WTC11 (cell line): ENCODE measurements at regions not wholly inside any gene's neighbourhood (a gene's known extent, or its start where the extent isn't known, plus 50 kb on each side); places are given as distances from the start of the nearest gene placed in this dataset.
"Not testable (repeated sequence)": the region's sequence is repeated elsewhere in the genome, so short reads cannot be mapped to it uniquely, and the experiment has no call there.

Experiments
- ATAC-seq: fragments of 200-7000 bp; cut with Tn5 transposase; 2 replicates; pipeline ENCODE4 v1.10.0; 2021; ENCODE audit warnings: mild to moderate bottlenecking, moderate library complexity
- CTCF ChIA-PET: fragments of 300-600 bp; sonication (Branson Sonifier 250); formaldehyde crosslinking; loops from one replicate; lab custom pipeline; 2021; ENCODE audit warnings: antibody characterized with exemption; lab: Charles Lee
- POLR2A ChIA-PET: fragments of 350-600 bp; sonication (Branson Sonifier 250); formaldehyde crosslinking; loops from one replicate; lab custom pipeline; 2021; ENCODE audit warnings: antibody characterized with exemption; lab: Charles Lee
- DNase-seq: peaks from one replicate; pipeline ENCODE4 v3.0.0; 2021; ENCODE audit warnings: low spot score
- H3K27ac Mint-ChIP-seq: 2 replicates; pipeline ENCODE4 v1.8.0; 2021; ENCODE audit warnings: mixed read lengths
- H3K27me3 Mint-ChIP-seq: 2 replicates; pipeline ENCODE4 v1.8.0; 2021; ENCODE audit warnings: low read depth, mild to moderate bottlenecking, moderate library complexity, mixed read lengths
- H3K36me3 Mint-ChIP-seq: 2 replicates; pipeline ENCODE4 v1.8.0; 2021; ENCODE audit warnings: mixed read lengths
- H3K4me1 Mint-ChIP-seq: 2 replicates; pipeline ENCODE4 v1.8.0; 2022; ENCODE audit warnings: mixed read lengths
- H3K4me3 Mint-ChIP-seq: 2 replicates; pipeline ENCODE4 v1.8.0; 2021; ENCODE audit warnings: mild to moderate bottlenecking, moderate library complexity, mixed read lengths
- H3K9me3 Mint-ChIP-seq: 2 replicates; pipeline ENCODE4 v1.8.0; 2021; ENCODE audit warnings: mixed read lengths
- AR ChIP-seq: fragments of 250-450 bp; sonication (Bioruptor Pico); IDR thresholded peaks from 2 replicates; pipeline ENCODE4 v1.9.0; 2021; ENCODE audit warnings: mild to moderate bottlenecking
- ATF2 ChIP-seq: sonication (generic); formaldehyde crosslinking; IDR thresholded peaks from 2 replicates; pipeline ENCODE4 v1.8.1; 2022; ENCODE audit warnings: low read depth, missing genetic modification reagents, borderline replicate concordance
- CDX4 ChIP-seq: fragments of 250-450 bp; sonication (Bioruptor Pico); IDR thresholded peaks from 2 replicates; pipeline ENCODE4 v1.9.0; 2021; ENCODE audit warnings: moderate library complexity, mild to moderate bottlenecking, inconsistent platforms, borderline replicate concordance
- E2F4 ChIP-seq: sonication (generic); formaldehyde crosslinking; IDR thresholded peaks from 2 replicates; pipeline ENCODE4 v1.8.1; 2022; ENCODE audit warnings: low read depth, mild to moderate bottlenecking, moderate library complexity, missing genetic modification reagents, borderline replicate concordance
- E2F5 ChIP-seq: sonication (generic); formaldehyde crosslinking; IDR thresholded peaks from 2 replicates; pipeline ENCODE4 v1.8.1; 2022; ENCODE audit warnings: mild to moderate bottlenecking, moderate library complexity, missing genetic modification reagents
- ETV6 ChIP-seq: sonication (generic); formaldehyde crosslinking; IDR thresholded peaks from 2 replicates; pipeline ENCODE4 v1.8.1; 2022; ENCODE audit warnings: mild to moderate bottlenecking, missing genetic modification reagents
- GTF2I ChIP-seq: fragments of 250-450 bp; sonication (Bioruptor Pico); conservative IDR thresholded peaks from 2 replicates; pipeline ENCODE4 v1.4.0; 2021; ENCODE audit warnings: mild to moderate bottlenecking
- HMGXB4 ChIP-seq: sonication (generic); formaldehyde crosslinking; IDR thresholded peaks from 2 replicates; pipeline ENCODE4 v1.8.1; 2023; ENCODE audit warnings: mild to moderate bottlenecking, moderate library complexity, missing genetic modification reagents
- JUN ChIP-seq: sonication (generic); formaldehyde crosslinking; IDR thresholded peaks from 2 replicates; pipeline ENCODE4 v1.8.0; 2023; ENCODE audit warnings: mild to moderate bottlenecking, missing genetic modification reagents
- MLX ChIP-seq: sonication (generic); formaldehyde crosslinking; IDR thresholded peaks from 2 replicates; pipeline ENCODE4 v1.8.1; 2023; ENCODE audit warnings: mild to moderate bottlenecking, missing genetic modification reagents, moderate library complexity
- NFATC4 ChIP-seq: fragments of 250-450 bp; sonication (Bioruptor Pico); IDR thresholded peaks from 2 replicates; pipeline ENCODE4 v1.9.0; 2021; ENCODE audit warnings: mild to moderate bottlenecking
- OVOL2 ChIP-seq: fragments of 250-450 bp; sonication (Bioruptor Pico); IDR thresholded peaks from 2 replicates; pipeline ENCODE4 v1.9.0; 2021; ENCODE audit warnings: mild to moderate bottlenecking, borderline replicate concordance
- SOX15 ChIP-seq: fragments of 250-450 bp; sonication (Bioruptor Pico); IDR thresholded peaks from 2 replicates; pipeline ENCODE4 v1.9.0; 2021; ENCODE audit warnings: mild to moderate bottlenecking
- TEAD1 ChIP-seq: sonication (generic); formaldehyde crosslinking; IDR thresholded peaks from 2 replicates; pipeline ENCODE4 v1.8.0; 2022; ENCODE audit warnings: mild to moderate bottlenecking, missing genetic modification reagents
- TEAD4 ChIP-seq: sonication (generic); formaldehyde crosslinking; IDR thresholded peaks from 2 replicates; pipeline ENCODE4 v1.8.0; 2022; ENCODE audit warnings: mild to moderate bottlenecking, missing genetic modification reagents
- ZNF396 ChIP-seq: fragments of 250-450 bp; sonication (Bioruptor Pico); IDR thresholded peaks from 2 replicates; pipeline ENCODE4 v1.8.0; 2021; ENCODE audit warnings: mild to moderate bottlenecking, moderate library complexity, borderline replicate concordance
- TF ChIP-seq, protein P1 (sequence below): sonication (generic); formaldehyde crosslinking; IDR thresholded peaks from 2 replicates; pipeline ENCODE4 v1.8.1; 2023; ENCODE audit warnings: mild to moderate bottlenecking, missing genetic modification reagents, moderate library complexity
- TF ChIP-seq, protein P2 (sequence below): sonication (generic); formaldehyde crosslinking; IDR thresholded peaks from 2 replicates; pipeline ENCODE4 v1.8.1; 2023; ENCODE audit warnings: mild to moderate bottlenecking, missing genetic modification reagents

- ATAC-seq (no peak), DNase-seq (no peak)
- H3K27me3 Mint-ChIP-seq = no peaks in the 10 kb centered on the region
- CTCF ChIA-PET = no interaction called here
- POLR2A ChIA-PET = no interaction called here
- no peak overlapping the region for H3K4me3 Mint-ChIP-seq
- no peak for TF ChIP-seq E2F5 (CRISPR knock-in tag)
- no peak for TF ChIP-seq SOX15 (CRISPR knock-in tag)
- TF ChIP-seq AR (CRISPR knock-in tag) = no peak
- no peak for TF ChIP-seq ATF2 (CRISPR knock-in tag)
- TF ChIP-seq NFATC4 (CRISPR knock-in tag) = no peak
- TF ChIP-seq, protein P1, sequence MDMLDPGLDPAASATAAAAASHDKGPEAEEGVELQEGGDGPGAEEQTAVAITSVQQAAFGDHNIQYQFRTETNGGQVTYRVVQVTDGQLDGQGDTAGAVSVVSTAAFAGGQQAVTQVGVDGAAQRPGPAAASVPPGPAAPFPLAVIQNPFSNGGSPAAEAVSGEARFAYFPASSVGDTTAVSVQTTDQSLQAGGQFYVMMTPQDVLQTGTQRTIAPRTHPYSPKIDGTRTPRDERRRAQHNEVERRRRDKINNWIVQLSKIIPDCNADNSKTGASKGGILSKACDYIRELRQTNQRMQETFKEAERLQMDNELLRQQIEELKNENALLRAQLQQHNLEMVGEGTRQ (CRISPR knock-in tag) = no peak
- no peak for TF ChIP-seq ZNF396 (CRISPR knock-in tag)
- no peak for TF ChIP-seq CDX4 (CRISPR knock-in tag)
- no peaks in the 10 kb centered on the region for H3K4me1 Mint-ChIP-seq
- no peak overlapping the region for H3K27ac Mint-ChIP-seq
- H3K36me3 Mint-ChIP-seq = no peaks in the 10 kb centered on the region
- H3K9me3 Mint-ChIP-seq = peaks cover 19% of the 10 kb centered on the region
Measured at GRCh38 chr6:54559136-54559535, 250.9 kb downstream of the TINAG start.

- ATAC-seq, H3K36me3 Mint-ChIP-seq, H3K4me1 Mint-ChIP-seq, H3K4me3 Mint-ChIP-seq, CTCF ChIA-PET, POLR2A ChIA-PET, H3K27me3 Mint-ChIP-seq, DNase-seq, H3K27ac Mint-ChIP-seq: not testable (repeated sequence)
- peaks cover 15% of the 10 kb centered on the region for H3K9me3 Mint-ChIP-seq
Measured at GRCh38 chr6:54564188-54564587, 255.9 kb downstream of the TINAG start.

GRCh38 chr6:54574671-54575070 lies 266.4 kb downstream of the TINAG start:
- H3K27ac Mint-ChIP-seq = no peak overlapping the region
- peaks cover 6% of the 10 kb centered on the region for H3K4me1 Mint-ChIP-seq
- H3K9me3 Mint-ChIP-seq = peaks cover 17% of the 10 kb centered on the region
- DNase-seq = no peak
- H3K27me3 Mint-ChIP-seq = no peaks in the 10 kb centered on the region
- CTCF ChIA-PET = no interaction called here
- POLR2A ChIA-PET = no interaction called here
- H3K4me3 Mint-ChIP-seq = no peak overlapping the region
- no peak for ATAC-seq
- H3K36me3 Mint-ChIP-seq = no peaks in the 10 kb centered on the region
- TF ChIP-seq JUN (CRISPR knock-in tag) (no peak), OVOL2 (CRISPR knock-in tag) (no peak), MLX (no peak), HMGXB4 (CRISPR knock-in tag) (no peak), TEAD4 (CRISPR knock-in tag) (no peak), E2F4 (CRISPR knock-in tag) (no peak), TEAD1 (no peak), ETV6 (CRISPR knock-in tag) (no peak), GTF2I (CRISPR knock-in tag) (no peak)
- TF ChIP-seq, protein P2, sequence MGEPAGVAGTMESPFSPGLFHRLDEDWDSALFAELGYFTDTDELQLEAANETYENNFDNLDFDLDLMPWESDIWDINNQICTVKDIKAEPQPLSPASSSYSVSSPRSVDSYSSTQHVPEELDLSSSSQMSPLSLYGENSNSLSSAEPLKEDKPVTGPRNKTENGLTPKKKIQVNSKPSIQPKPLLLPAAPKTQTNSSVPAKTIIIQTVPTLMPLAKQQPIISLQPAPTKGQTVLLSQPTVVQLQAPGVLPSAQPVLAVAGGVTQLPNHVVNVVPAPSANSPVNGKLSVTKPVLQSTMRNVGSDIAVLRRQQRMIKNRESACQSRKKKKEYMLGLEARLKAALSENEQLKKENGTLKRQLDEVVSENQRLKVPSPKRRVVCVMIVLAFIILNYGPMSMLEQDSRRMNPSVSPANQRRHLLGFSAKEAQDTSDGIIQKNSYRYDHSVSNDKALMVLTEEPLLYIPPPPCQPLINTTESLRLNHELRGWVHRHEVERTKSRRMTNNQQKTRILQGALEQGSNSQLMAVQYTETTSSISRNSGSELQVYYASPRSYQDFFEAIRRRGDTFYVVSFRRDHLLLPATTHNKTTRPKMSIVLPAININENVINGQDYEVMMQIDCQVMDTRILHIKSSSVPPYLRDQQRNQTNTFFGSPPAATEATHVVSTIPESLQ (CRISPR knock-in tag) = no peak
